Right cardiac atrium (tissue), 5 donors: ENCODE measurements at regions not wholly inside any gene's neighbourhood (a gene's known extent, or its start where the extent isn't known, plus 50 kb on each side); places are given as distances from the start of the nearest gene placed in this dataset.

Experiments
- ATAC-seq, 2 donors: fragments of 200-7000 bp; cut with Tn5 transposase; one replicate each; pipeline versions ENCODE4 v1.8.0 to v1.9.1; 2020; ENCODE audit warnings: moderate library complexity in 2 of 2, mild to moderate bottlenecking in 1 of 2
- DNase-seq, 3 donors: peaks; one replicate each; pipeline ENCODE4 v3.0.0-alpha.2; 2020
- H3K27ac ChIP-seq: one replicate; pipeline ENCODE4 v1.5.1; 2013; ENCODE audit warnings: mild to moderate bottlenecking, low read length, control low read depth, moderate library complexity
- H3K27me3 ChIP-seq: one replicate; pipeline ENCODE4 v1.6.1; 2013; ENCODE audit not compliant: control insufficient read depth, insufficient read depth
- H3K4me1 ChIP-seq: one replicate; pipeline ENCODE4 v1.6.1; 2013; ENCODE audit warnings: low read length; ENCODE audit not compliant: control insufficient read depth, insufficient read depth
- H3K4me3 ChIP-seq: one replicate; pipeline ENCODE4 v1.5.1; 2013; ENCODE audit warnings: low read length, control low read depth
- H3K9me3 ChIP-seq: one replicate; pipeline ENCODE4 v1.6.1; 2013; ENCODE audit warnings: low read length; ENCODE audit not compliant: control insufficient read depth
- WGBS: extraction: QIAGEN DNeasy Blood & Tissue Kit; methylation state at CpG from one replicate; pipeline ENCODE4 v1.1.7; 2013; 5-methylcytosine and 5-hydroxymethylcytosine counted together
- intact Hi-C, 4 donors: fragments of 100-400 bp; cut with DNase I; formaldehyde crosslinking; loops; one replicate each; pipeline versions ENCODE4 v1.11.0 to v1.14.0; 2022 to 2023
- donor health status: healthy with polysubstance abuse.
- donor health status: DM: no; HTN: yes; CAD: no.
- donor health status: DM: no; HTN: no; CAD: no.
- donor health status: DM: no; HTN: yes; CAD: no; lungs with severe emphysema.
- donor health status: DM: yes; HTN: yes; CAD: no.

- Histone ChIP-seq H3K4me1 (peaks cover 1% of the 10 kb centered on the region), H3K9me3 (no peaks in the 10 kb centered on the region), H3K27me3 (no peaks in the 10 kb centered on the region), H3K27ac (no peak overlapping the region), H3K4me3 (no peak overlapping the region)
- DNase-seq (no peak), ATAC-seq (no peak)
- WGBS, result 75% methylated on average over 2 of the region's 2 CpGs
- intact Hi-C loops, result no loop called here
Measured at GRCh38 chr6:139508023-139508422, 133.6 kb upstream of the CITED2 start.

DNA sequence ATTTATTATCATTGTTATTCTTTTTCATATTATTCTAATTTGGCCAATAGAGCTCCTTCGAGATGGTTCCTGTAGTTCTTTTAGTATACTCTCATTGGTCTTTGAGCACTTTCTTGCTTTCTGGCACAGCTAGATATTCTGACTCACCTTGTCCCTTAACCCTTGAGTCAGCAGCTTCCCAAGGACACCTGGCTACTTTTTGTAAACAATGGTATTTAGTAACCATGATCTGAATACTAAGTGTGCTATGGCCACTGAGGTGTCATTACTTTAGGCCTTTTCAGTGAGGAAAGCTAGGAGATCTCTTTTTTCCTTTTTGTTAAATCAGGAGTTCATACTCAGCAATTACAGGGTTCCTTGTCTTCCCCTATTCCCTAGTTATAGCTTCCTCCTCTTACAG is 126.5 kb upstream of the CITED2 start:
- Histone ChIP-seq H3K27ac (no peak overlapping the region), H3K4me1 (no peaks in the 10 kb centered on the region), H3K4me3 (no peak overlapping the region), H3K27me3 (no peaks in the 10 kb centered on the region), H3K9me3 (no peaks in the 10 kb centered on the region)
- no peak for ATAC-seq
- WGBS, result 92% methylated on average over 1 of the region's 1 CpG
- no peak for DNase-seq
- intact Hi-C loops, result no loop called here

DNA sequence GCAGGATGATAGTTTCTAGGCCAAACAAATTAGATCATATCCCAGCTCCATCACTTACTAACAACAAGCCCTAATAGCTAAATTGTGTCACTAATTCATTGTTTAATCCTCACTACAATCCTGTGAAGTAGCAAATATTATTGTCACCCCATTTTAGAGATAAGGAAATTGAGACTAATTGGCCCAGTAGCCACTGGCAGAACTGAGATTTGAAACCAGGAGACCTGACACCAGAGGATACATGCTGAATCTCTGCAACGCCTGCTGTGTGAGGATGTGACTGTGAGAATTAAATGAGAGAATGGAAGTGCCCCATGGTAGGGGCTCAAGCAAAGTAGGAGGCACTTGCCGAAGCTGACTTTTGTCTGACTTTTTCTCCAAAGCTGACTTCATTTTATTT is 124.3 kb upstream of the CITED2 start:
- Histone ChIP-seq H3K9me3 (no peaks in the 10 kb centered on the region), H3K27ac (no peak overlapping the region), H3K4me1 (no peaks in the 10 kb centered on the region), H3K4me3 (no peak overlapping the region), H3K27me3 (no peaks in the 10 kb centered on the region)
- 79% methylated on average over 2 of the region's 2 CpGs for WGBS
- no peak for ATAC-seq
- intact Hi-C loops, result no loop called here
- no peak for DNase-seq

DNA sequence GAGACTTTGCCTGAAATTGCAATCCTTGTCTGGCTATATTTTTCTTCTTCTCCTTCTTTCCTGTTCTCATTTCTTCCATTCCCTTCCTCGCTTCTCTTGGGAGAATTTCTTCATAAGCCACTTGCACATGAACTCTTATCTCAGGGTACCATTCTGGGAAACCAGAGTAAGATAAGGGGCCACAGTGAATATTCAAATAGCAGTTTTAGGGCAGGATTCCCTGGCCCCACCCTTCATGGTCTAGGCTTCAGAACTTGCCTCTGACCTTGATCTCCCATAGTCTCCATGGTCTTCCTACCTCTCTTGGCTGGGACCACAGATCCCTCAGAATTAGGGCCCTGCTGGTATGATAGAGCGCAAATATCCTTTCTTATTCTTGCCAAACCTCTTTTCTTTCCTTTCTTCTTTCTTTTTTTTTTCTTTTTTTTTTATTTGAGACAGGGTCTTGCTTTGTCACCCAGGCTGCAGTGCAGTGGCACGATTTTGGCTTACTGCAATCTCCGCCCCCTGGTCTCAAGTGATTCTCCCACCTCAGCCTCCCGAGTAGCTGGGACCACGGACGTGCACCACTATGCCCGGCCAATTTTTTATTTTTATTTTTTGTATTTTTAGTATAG is 123.0 kb upstream of the CITED2 start:
- DNase-seq, result no peak
- no peaks in the 10 kb centered on the region for H3K27me3 ChIP-seq
- WGBS, result 91% methylated on average over 8 of the region's 8 CpGs
- ATAC-seq, result no peak
- H3K4me3 ChIP-seq, result no peak overlapping the region
- H3K4me1 ChIP-seq, result no peaks in the 10 kb centered on the region
- H3K9me3 ChIP-seq, result no peaks in the 10 kb centered on the region
- intact Hi-C loops, result no loop called here
- no peak overlapping the region for H3K27ac ChIP-seq

DNA sequence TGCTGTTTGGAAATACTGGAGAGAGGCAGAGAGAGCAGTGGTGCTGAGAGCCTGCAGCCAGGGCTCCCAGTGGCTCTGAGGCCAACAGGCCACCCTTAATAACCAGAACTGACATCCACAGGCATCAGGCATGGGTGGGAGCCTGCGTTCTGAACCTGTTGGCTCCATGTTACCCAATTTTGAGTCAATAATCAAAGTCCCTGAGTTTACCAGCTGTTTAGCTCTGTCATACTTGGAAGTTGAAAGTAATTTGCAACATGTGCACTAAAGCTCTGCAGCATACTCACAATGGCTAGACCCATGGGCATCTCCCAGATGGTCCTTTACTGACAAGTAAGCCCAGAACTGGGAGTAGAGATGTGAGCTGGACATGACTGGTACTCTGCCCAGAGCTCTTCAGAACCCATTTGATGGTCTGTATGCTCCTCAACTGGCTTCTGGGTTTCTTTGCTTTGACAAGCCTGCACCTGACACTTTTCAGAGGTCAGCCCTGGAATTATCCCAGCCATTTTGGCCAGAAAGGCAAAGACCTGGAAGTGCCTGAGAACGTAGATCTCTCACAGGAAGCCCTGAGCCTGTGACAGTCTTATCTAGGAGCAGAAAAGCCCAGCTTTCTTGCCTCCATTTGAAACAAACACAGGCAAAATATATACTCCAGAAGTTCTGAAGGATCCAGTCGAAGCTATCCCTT is 122.4 kb upstream of the CITED2 start:
- no peaks in the 10 kb centered on the region for H3K27me3 ChIP-seq
- H3K27ac ChIP-seq, result no peak overlapping the region
- no peak for DNase-seq
- H3K4me1 ChIP-seq, result no peaks in the 10 kb centered on the region
- WGBS, result 67% methylated on average over 3 of the region's 3 CpGs
- no peaks in the 10 kb centered on the region for H3K9me3 ChIP-seq
- intact Hi-C loops, result no loop called here
- no peak overlapping the region for H3K4me3 ChIP-seq
- ATAC-seq, result no peak

- Histone ChIP-seq H3K9me3 (no peaks in the 10 kb centered on the region), H3K27ac (no peak overlapping the region), H3K4me3 (no peak overlapping the region), H3K27me3 (no peaks in the 10 kb centered on the region), H3K4me1 (no peaks in the 10 kb centered on the region)
- intact Hi-C loops, result no loop called here
- ATAC-seq, result no peak
- no peak for DNase-seq
- 92% methylated on average over 9 of the region's 9 CpGs for WGBS
Measured at GRCh38 chr6:139494376-139494990, 120.0 kb upstream of the CITED2 start.

- ATAC-seq, result no peak
- intact Hi-C loops, result no loop called here
- WGBS, result 74% methylated on average over 4 of the region's 4 CpGs
Measured at GRCh38 chr6:139490482-139490881, 116.0 kb upstream of the CITED2 start.

DNA sequence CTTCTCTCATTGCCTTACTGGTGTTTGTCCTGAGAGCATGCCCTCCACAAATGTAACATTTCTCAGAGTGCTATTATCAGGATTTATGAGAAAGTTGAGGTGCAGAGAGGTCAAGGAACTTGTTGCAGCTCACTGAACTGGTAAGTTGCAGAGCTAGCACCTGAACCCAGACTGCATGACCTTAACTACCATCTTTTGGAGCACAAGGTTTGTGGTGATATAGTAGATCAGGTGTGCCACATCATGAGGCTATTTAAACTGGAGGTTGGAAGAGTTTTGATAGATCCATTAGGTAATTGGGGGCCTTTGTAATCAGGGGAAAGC is 112.0 kb upstream of the CITED2 start:
- DNase-seq (no peak), ATAC-seq (no peak)
- Histone ChIP-seq H3K4me3 (no peak overlapping the region), H3K9me3 (no peaks in the 10 kb centered on the region), H3K27me3 (no peaks in the 10 kb centered on the region), H3K27ac (no peak overlapping the region), H3K4me1 (no peaks in the 10 kb centered on the region)
- intact Hi-C loops, result no loop called here

More at GRCh38 chr6:139490482-139490881, 116.0 kb upstream of the CITED2 start:
- DNase-seq, result no peak
- Histone ChIP-seq H3K9me3 (no peaks in the 10 kb centered on the region), H3K4me1 (no peaks in the 10 kb centered on the region), H3K27me3 (no peaks in the 10 kb centered on the region), H3K27ac (no peak overlapping the region), H3K4me3 (no peak overlapping the region)

DNA sequence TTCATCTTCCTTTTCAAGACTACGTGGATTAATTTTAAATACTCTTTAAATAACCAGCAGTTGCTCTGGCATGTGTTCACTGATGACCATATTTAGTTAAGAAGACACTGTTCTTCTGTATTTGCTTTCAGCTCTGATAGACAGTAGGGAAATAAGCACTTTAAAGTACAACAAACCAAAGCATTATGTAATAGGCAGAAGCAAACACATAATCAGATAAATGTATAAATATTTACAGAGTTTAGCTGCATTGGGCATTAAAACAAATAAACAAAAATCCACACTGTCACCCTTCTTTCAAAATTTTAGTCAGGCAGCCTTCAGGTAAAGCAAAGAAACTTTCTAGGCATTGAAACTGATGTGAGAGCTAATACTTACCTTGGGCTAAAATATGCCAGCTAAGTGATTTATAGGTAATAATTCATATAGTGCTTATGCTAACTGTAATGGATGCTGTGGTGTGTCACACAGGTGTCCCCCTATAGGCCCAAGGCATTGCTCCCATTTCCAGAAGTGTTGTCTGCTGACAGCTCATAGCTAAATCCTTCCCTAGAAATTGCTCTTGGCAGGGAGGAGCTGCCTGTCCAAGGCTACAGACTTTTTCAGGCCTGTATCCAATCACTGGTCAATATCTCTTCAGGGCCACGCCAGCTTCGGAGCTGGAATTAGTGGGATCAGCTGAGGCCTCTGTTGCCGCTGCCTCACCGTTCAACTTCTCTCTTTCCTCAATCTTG is 111.5 kb upstream of the CITED2 start:
- WGBS, result 78% methylated on average over 5 of the region's 5 CpGs
- Histone ChIP-seq H3K4me1 (no peaks in the 10 kb centered on the region), H3K27ac (no peak overlapping the region), H3K4me3 (no peak overlapping the region), H3K27me3 (no peaks in the 10 kb centered on the region), H3K9me3 (no peaks in the 10 kb centered on the region)
- intact Hi-C loops, result no loop called here
- no peak for DNase-seq
- no peak for ATAC-seq

- Histone ChIP-seq H3K9me3 (no peaks in the 10 kb centered on the region), H3K4me3 (no peak overlapping the region), H3K27ac (no peak overlapping the region), H3K27me3 (no peaks in the 10 kb centered on the region), H3K4me1 (no peaks in the 10 kb centered on the region)
- ATAC-seq, result no peak
- 69% methylated on average over 2 of the region's 2 CpGs for WGBS
- intact Hi-C loops, result no loop called here
- DNase-seq, result no peak
Measured at GRCh38 chr6:139485185-139485584, 110.7 kb upstream of the CITED2 start.

- H3K4me3 ChIP-seq, result no peak overlapping the region
- DNase-seq, result no peak
- WGBS, result 93% methylated on average over 8 of the region's 8 CpGs
- H3K4me1 ChIP-seq, result no peaks in the 10 kb centered on the region
- no peak for ATAC-seq
- no peaks in the 10 kb centered on the region for H3K9me3 ChIP-seq
- no peak overlapping the region for H3K27ac ChIP-seq
- H3K27me3 ChIP-seq, result no peaks in the 10 kb centered on the region
- intact Hi-C loops, result no loop called here
Measured at GRCh38 chr6:139483079-139483478, 108.6 kb upstream of the CITED2 start.
